UCSD-AML1 (cell line): ENCODE measurements at regions not wholly inside any gene's neighbourhood (a gene's known extent, or its start where the extent isn't known, plus 50 kb on each side); places are given as distances from the start of the nearest gene placed in this dataset.

Source experiments
- DNase-seq: peaks from one replicate; lab custom pipeline; 2025; ENCODE audit not compliant: unreplicated experiment; lab: John Stamatoyannopoulos, UW

DNA sequence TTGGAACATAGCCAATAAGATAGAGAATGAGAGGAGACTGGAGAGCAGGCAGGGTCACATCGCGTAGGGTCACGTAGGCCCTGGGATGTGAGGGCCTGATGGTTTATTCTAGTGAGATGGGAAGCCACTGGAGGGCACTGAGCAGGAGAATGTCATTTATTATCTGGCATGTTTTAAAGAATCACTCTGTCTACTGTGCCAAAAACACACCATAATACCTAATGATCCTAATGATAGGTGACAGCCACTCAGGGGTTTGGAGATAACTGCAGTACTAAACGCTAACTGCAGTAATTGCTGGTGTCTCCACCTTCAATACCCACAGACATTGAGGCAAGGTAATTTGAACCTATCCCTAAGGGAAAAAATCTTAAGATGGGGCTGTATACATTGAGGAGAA lies 185.4 kb downstream of the TTLL7 start:
- no peak for DNase-seq

DNA sequence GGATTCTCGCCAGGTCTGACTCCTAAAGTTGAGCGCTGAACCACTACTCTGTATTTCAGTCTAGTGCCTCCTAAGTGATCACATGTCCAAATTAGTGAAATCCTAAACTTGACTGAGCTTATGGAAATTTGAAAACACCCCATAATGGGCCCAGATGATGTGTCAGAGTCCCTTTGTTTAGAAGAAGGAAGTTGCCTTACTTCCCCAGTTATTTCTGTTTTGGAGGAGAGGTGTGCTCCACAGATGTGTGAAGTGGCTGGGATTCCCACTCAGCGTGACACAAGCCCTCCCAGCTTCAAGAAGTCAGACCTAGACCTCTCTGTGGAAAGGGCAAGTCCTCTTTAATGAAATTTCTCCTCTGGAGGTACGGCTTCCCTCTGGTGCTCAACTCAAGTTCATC lies 188.8 kb downstream of the TTLL7 start:
- no peak for DNase-seq

DNA sequence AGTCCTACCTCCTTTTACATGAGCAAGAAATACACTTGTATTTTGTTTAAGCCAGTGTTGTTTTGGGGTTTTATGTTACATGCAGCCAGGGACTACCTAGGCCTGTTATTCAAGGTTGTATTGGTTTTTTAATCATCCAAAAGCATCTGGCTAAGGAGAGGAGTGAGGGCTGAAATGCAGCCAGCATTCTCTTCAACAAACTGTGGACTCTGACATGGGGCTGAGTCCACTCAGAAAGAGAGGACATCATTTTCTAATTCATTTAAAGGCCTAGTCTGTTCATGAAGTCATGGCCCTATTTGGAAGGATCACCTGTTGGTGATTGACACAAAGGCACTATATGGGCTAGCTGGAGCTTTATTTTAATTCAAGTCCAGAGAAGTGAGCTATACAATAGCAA lies 190.4 kb downstream of the TTLL7 start:
- no peak for DNase-seq

DNA sequence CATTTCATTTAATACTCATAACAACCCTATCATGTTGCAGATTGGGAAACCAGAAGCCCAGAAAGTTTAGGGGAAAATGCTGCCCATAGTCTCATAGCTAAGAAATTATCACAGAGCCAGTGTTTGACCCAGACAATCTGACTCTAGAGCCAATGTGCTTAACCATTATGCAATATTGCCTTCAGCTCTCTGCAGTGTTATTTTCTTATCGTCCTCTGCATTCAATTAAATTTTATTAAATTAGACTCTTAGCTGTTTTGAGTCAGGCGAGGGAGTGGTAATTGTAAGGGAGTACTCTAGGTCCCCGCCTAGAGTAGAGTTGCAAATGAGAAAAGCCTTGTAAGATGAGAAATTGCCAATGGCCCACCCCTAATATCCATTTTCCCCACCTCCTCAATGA lies 191.1 kb downstream of the TTLL7 start:
- DNase-seq = no peak

- DNase-seq = no peak
Observed at GRCh38 chr1:83807231-83807630, 191.7 kb downstream of the TTLL7 start.

GRCh38 chr1:83805921-83806320 lies 193.0 kb downstream of the TTLL7 start:
- no peak for DNase-seq

GRCh38 chr1:83802460-83803152 lies 196.3 kb downstream of the TTLL7 start:
- DNase-seq = no peak

DNA sequence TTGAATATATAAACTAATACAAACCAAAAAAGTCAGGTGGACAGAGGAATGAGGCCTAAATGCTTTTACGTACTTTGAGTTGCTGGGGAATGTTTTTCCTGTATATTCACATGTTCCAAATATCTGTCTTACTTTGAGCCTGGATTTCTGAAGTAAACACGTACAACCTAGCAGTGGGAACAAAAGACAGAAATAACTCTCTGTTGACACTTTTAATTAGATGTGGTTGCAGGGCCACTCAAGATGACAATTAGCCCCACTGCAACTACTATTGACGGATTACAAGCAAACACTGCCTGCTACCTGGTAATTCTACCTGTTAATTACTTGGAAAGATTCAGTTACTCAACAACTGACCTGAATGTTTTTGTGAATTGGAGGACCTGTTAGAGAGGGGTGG lies 196.9 kb downstream of the TTLL7 start:
- DNase-seq = no peak

GRCh38 chr1:83800066-83800465 lies 198.9 kb downstream of the TTLL7 start:
- no peak for DNase-seq

DNA sequence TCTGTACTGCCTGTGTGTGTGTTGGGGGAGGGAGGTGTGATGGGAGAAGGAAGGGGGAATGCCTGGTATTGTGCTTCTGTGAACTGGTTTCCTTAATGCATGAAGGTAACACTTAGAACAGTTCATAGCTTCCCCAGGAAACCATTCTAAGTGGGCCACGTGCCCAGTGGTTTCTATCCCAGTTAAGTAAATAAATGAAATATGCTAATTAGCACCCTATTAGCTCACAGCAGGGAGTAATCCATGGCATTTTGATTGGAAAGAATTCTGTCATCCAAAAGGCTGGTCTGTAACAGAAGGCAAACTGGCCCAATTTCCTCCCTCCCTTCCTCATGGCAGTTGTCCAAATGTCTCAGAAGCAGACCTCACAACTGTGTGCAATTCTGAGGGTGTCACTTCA lies 199.3 kb downstream of the TTLL7 start:
- no peak for DNase-seq

- no peak for DNase-seq
Observed at GRCh38 chr1:83798965-83799364, 200.0 kb downstream of the TTLL7 start.

DNA sequence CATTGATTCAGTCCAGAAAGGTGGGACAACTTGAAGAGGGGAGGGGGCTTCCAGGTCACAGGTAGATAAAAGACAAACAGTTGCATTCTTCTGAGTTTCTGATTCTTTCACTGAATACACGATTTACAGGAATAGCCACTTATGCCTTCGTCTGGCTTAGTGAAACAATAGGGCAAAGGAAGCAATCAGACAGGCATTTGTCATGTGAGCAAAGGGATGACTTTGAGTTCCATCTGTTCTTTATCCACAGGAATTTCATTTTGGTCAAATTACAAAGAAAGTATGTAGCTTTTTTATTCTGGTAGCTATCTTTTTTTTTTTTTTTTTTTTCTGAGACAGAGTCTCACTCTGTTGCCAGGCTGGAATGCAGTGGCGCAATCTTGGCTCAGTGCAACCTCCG lies 202.5 kb downstream of the TTLL7 start:
- DNase-seq = no peak

DNA sequence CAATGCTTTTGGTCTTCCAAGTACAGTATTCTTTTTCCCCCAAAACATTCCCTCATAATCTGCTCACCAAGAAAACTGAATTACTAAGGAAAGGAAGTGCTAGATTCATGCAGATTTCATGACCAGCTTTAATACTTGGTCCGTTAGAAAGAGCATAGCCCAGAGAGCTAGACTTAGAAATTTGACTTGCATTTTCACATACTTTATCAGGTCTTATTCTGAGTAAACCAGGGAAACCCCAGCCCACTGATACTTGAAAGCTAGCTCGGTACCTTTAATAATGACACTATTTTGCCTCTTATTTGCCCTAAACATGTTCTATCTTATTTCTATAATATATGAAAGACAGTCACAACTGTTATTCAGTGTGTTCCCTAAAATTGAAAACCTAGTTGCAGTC lies 204.5 kb downstream of the TTLL7 start:
- no peak for DNase-seq

- no peak for DNase-seq
Observed at GRCh38 chr1:83791821-83792437, 207.0 kb downstream of the TTLL7 start.

DNA sequence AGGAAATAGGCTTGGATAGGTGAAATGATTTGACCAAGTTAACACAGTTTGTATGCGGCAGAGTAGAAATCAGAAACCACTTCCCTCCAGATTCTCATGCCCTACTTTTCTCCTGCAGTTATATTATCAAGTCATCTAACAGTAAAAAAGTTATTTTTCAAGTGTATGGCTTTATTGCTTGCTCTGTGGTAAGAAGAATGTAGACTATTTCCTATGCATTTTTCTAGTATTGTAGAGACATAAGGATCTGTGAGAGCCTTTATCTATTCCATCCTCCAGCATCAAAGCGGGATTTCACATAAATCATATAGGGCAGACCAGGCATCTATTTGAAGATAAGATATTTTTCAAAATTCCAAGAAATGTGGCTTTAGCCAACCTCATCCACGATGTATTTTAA lies 208.5 kb downstream of the TTLL7 start:
- DNase-seq = no peak

DNA sequence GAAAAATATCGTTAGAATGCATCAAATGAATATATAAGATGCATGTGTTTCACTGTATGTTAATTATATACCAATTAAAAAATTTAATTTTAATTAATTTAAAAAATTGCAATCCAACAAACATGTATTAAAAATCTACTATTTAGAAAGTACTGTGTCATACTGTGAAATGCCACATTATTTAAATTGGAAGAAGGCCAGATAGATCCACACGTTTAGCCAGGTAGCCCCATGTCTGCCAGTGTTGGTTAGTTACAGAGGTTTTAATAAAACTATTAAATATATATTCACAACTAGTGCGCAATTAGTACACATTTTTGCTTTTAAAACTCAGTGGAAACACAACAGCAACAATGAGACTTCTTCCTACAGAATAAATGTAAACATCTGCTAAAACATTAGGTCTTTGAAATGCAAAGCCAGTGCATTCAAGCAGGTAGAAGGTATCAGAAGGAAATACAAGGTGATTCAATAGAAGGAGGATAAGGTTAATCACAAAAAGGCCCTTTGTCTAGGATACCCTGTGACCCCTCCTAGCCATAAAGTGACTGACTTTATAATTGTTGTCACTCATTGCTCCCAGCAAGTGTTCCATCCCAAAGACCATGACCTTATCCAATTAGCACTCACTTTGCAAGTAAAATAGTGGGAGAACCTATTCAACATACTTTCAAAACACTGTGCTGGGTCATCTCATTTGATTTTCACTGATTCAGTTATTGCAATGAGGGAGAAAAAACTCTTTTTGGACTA lies 211.5 kb downstream of the TTLL7 start:
- DNase-seq = no peak

- no peak for DNase-seq
Observed at GRCh38 chr1:83781667-83782066, 217.3 kb downstream of the TTLL7 start.

GRCh38 chr1:83779565-83779964 lies 219.4 kb downstream of the TTLL7 start:
- no peak for DNase-seq

GRCh38 chr1:83777758-83778101 lies 221.2 kb downstream of the TTLL7 start:
- no peak for DNase-seq

DNA sequence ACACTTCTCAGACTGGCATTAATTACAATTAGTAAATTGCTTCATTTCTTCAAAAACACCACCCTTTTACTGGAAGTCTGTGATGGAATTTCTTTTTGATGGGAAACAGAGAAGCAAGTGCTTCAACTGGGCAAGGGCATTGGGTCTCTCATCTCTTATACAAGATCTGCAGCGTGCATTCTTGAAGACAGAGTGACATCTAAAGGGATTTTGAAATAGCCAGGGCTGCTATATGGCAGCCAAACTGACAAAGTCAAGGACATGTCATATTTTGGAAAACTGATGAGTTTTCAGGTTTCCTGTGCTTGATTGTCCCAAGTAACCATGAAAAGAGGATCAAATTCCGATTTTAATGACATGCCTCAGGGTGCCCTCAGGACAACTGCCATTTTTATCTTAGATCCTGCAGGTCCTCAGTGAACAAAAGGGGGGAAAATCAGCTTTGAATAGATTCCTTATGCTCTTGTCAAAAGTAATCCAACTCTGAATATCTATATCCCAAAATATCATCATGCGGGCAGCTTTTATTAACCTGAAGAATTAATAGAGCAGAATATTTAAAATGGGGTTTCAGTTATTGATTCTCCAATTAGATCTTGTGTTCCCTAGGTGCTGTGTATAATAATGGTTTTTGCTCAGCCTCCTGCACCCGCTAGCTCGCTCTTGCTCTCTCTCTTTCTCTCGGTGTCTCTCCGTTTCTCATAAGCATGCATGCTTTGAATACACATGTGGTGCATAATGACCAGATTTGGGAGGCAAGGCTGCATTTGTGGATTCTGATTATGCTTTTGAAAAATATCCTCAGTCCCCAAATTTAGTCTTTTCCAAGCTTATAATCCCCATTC lies 221.8 kb downstream of the TTLL7 start:
- DNase-seq = no peak

- no peak for DNase-seq
Observed at GRCh38 chr1:83775977-83776603, 222.8 kb downstream of the TTLL7 start.
